K562 (cell line): ENCODE measurements at regions not wholly inside any gene's neighbourhood (a gene's known extent, or its start where the extent isn't known, plus 50 kb on each side); places are given as distances from the start of the nearest gene placed in this dataset.

Experiments used
- ATAC-seq: fragments of 200-7000 bp; cut with Tn5 transposase; 3 replicates; pipeline ENCODE4 v1.9.1; 2020; ENCODE audit warnings: moderate library complexity
- BruUV-seq: library from RNA; stranded (reverse); fragments of 400-500 nt; replicated peaks from 2 replicates; lab custom pipeline; 2021; lab: Mats Ljungman, UMichigan
- CTCF ChIA-PET: fragments of 300-600 bp; formaldehyde crosslinking; extraction: SDS; loops from one replicate; lab custom pipeline; 2021; ENCODE audit warnings: low intra/inter-chr PET ratio; lab: Yijun Ruan, JAX
- POLR2A ChIA-PET: fragments of 300-600, 350-650 bp; sonication (Branson Sonifier 250); formaldehyde crosslinking; extraction: SDS; loops from one replicate; lab custom pipeline; 2021; ENCODE audit warnings: antibody characterized with exemption, inconsistent platforms; lab: Yijun Ruan, JAX
- DNase-seq, 4 experiments: peaks; one replicate each; pipeline versions ENCODE4 v3.0.0 to v3.0.0-alpha.2; 2011 to 2018; ENCODE audit warnings: low spot score in 3 of 4, mixed read lengths in 3 of 4; ENCODE audit errors: extremely low read depth in 1 of 4
- FAIRE-seq: peaks from 2 replicates; lab custom pipeline; 2011; peaks lifted over from hg19 to GRCh38; lab: Jason Lieb, UNC
- H2AFZ ChIP-seq: 2 replicates; pipeline ENCODE4 v1.6.0; 2011; ENCODE audit warnings: low read depth, low read length, control low read depth, inconsistent platforms
- H3K27ac ChIP-seq: fragments of 200-600 bp; 3 replicates; pipeline ENCODE4 v1.8.0; 2011; ENCODE audit warnings: low read depth, mild to moderate bottlenecking, control low read depth, inconsistent platforms, low read length, moderate library complexity, mixed read lengths; ENCODE audit errors: extremely low read depth
- H3K27me3 ChIP-seq, 2 experiments: fragments of 300-600 bp in 1 of 2; 2 replicates in 1 of 2; 3 replicates in 1 of 2; pipeline versions ENCODE4 v1.6.0 to v1.8.0; 2011; ENCODE audit warnings: inconsistent platforms in 2 of 2, low read length in 2 of 2, mild to moderate bottlenecking in 1 of 2, mixed read lengths in 1 of 2, moderate library complexity in 1 of 2; ENCODE audit not compliant: control insufficient read depth in 2 of 2, insufficient read depth in 2 of 2
- H3K36me3 ChIP-seq: fragments of 300-600 bp; 3 replicates; pipeline ENCODE4 v1.8.0; 2011; ENCODE audit warnings: mild to moderate bottlenecking, low read length, inconsistent platforms; ENCODE audit not compliant: control insufficient read depth, insufficient read depth
- H3K4me1 ChIP-seq, 2 experiments: fragments of 200-600 bp in 1 of 2; replicated peaks in 1 of 2; 2 replicates in 1 of 2; 3 replicates in 1 of 2; pipeline versions ENCODE4 v1.5.1 to v1.8.0; 2011; ENCODE audit warnings: inconsistent platforms in 2 of 2, low read length in 2 of 2, mild to moderate bottlenecking in 1 of 2, mixed read lengths in 1 of 2, moderate library complexity in 1 of 2; ENCODE audit not compliant: control insufficient read depth in 2 of 2, insufficient read depth in 2 of 2
- H3K4me2 ChIP-seq: 2 replicates; pipeline ENCODE4 v1.6.1; 2011; ENCODE audit warnings: low read length, control low read depth, inconsistent platforms, mixed read lengths; ENCODE audit not compliant: insufficient read depth
- H3K4me3 ChIP-seq: fragments of 200-600 bp; sonication (generic), shearing (Covaris generic); 2 replicates; pipeline ENCODE4 v1.5.1; 2016; ENCODE audit warnings: control low read depth, inconsistent platforms
- H3K79me2 ChIP-seq: fragments of 200-600 bp; 3 replicates; pipeline ENCODE4 v1.8.0; 2011; ENCODE audit warnings: low read length, inconsistent platforms; ENCODE audit not compliant: control insufficient read depth, insufficient read depth
- H3K9ac ChIP-seq, 2 experiments: 2 replicates each; pipeline versions ENCODE4 v1.6.0 to v1.6.1; 2011; ENCODE audit warnings: low read depth in 2 of 2, low read length in 2 of 2, control low read depth in 1 of 2, inconsistent platforms in 1 of 2, mild to moderate bottlenecking in 1 of 2, mixed read lengths in 1 of 2; ENCODE audit not compliant: insufficient read depth in 1 of 2
- H3K9me1 ChIP-seq: one replicate; pipeline ENCODE4 v1.6.0; 2011; ENCODE audit warnings: inconsistent platforms, mild to moderate bottlenecking, low read length, moderate library complexity; ENCODE audit not compliant: control insufficient read depth, insufficient read depth
- H3K9me3 ChIP-seq: replicated peaks from 2 replicates; pipeline ENCODE4 v1.5.1; 2011; ENCODE audit warnings: low read depth, low read length, inconsistent platforms; ENCODE audit not compliant: control insufficient read depth, insufficient read depth
- H4K20me1 ChIP-seq: replicated peaks from 2 replicates; pipeline ENCODE4 v1.6.1; 2011; ENCODE audit warnings: low read length, inconsistent platforms, mixed read lengths; ENCODE audit not compliant: control insufficient read depth, insufficient read depth
- DACH1 ChIP-seq: fragments of 450-650 bp; IDR thresholded peaks from 2 replicates; pipeline ENCODE4 v1.6.1; 2018; ENCODE audit not compliant: partially characterized antibody
- ILF3 ChIP-seq: fragments of 450-650 bp; IDR thresholded peaks from 2 replicates; pipeline ENCODE4 v1.6.1; 2018; ENCODE audit warnings: antibody characterized with exemption, mild to moderate bottlenecking, moderate library complexity, borderline replicate concordance
- MYNN ChIP-seq, 2 experiments: sonication (generic); formaldehyde crosslinking in 1 of 2; IDR thresholded peaks; 2 replicates each; pipeline versions ENCODE4 v1.5.0 to v1.6.1; 2016 to 2020; ENCODE audit warnings: antibody characterized with exemption in 1 of 2, missing genetic modification reagents in 1 of 2
- NCOA1 ChIP-seq: fragments of 450-650 bp; IDR thresholded peaks from 2 replicates; pipeline ENCODE4 v1.6.1; 2016; ENCODE audit warnings: low read depth
- NR3C1 ChIP-seq: sonication (generic); formaldehyde crosslinking; IDR thresholded peaks from 2 replicates; pipeline ENCODE4 v1.8.1; 2022; ENCODE audit warnings: missing genetic modification reagents
- RAD51 ChIP-seq: fragments of 450-650 bp; IDR thresholded peaks from 2 replicates; pipeline ENCODE4 v1.7.1; 2016; ENCODE audit warnings: low read depth, mild to moderate bottlenecking, borderline replicate concordance
- SNRNP70 ChIP-seq: fragments of 200-400 bp; formaldehyde crosslinking; optimal IDR thresholded peaks from 2 replicates; pipeline ENCODE3; 2017; ENCODE audit warnings: low read depth, low read length
- WGBS: fragments of 100-300 bp; shearing (Covaris generic); methylation state at CpG from one replicate; pipeline ENCODE4 v1.1.6; 2016; ENCODE audit warnings: low coverage, mixed read lengths; ENCODE audit not compliant: insufficient coverage; ENCODE audit errors: missing lambda C conversion rate; 5-methylcytosine and 5-hydroxymethylcytosine counted together
- in situ Hi-C: fragments of 300-500 bp; cut with MboI; formaldehyde crosslinking; loops from 4 replicates; pipeline ENCODE4 v1.15.0; 2018; ENCODE audit warnings: inconsistent platforms, mixed read lengths
- intact Hi-C: fragments of 100-400 bp; cut with micrococcal nuclease; formaldehyde crosslinking; loops from 2 replicates; pipeline ENCODE4 v1.14.2; 2022

- WGBS: 0% methylated on average over 2 of the region's 2 CpGs
- DNase-seq (no peak), FAIRE-seq (no peak), ATAC-seq (no peak)
- Histone ChIP-seq H3K79me2 (no peaks in the 10 kb centered on the region), H3K36me3 (no peaks in the 10 kb centered on the region), H4K20me1 (no peaks in the 10 kb centered on the region), H3K27ac (no peak overlapping the region), H3K4me3 (no peak overlapping the region), H3K4me2 (no peak overlapping the region), H3K9me1 (no peaks in the 10 kb centered on the region), H3K4me1 (no peaks in the 10 kb centered on the region; a peak in 1 of 5 replicates), H2AFZ (no peak overlapping the region), H3K9me3 (no peaks in the 10 kb centered on the region), H3K9ac (no peak overlapping the region), H3K27me3 (peaks cover 0 to 4% of the 10 kb centered on the region in 2 experiments; a peak in 1 of 5 replicates)
- ChIA-PET CTCF (no interaction called here), POLR2A (no interaction called here)
- intact Hi-C loops: no loop called here
- TF ChIP-seq NR3C1 (no peak), DACH1 (no peak)
- BruUV-seq: no TSS peak
- in situ Hi-C loops: no loop called here
Measured at GRCh38 chr20:4299773-4300172, 50.7 kb upstream of the ADRA1D start.

GRCh38 chr20:4299216-4299615 lies 50.1 kb upstream of the ADRA1D start:
- CTCF ChIA-PET: no interaction called here
- H3K4me2 ChIP-seq: no peak overlapping the region
- TF ChIP-seq RAD51 (no peak), ILF3 (no peak), SNRNP70 (no peak), MYNN (IDR thresholded peaks at IDR 0.05) (no peak), MYNN (CRISPR knock-in tag; IDR thresholded peaks at IDR 0.05) (no peak), DACH1 (no peak), NCOA1 (no peak)
- TF ChIP-seq, all 486 proteins: peak for 0
- Histone ChIP-seq H3K27me3 (peaks cover 0 to 4% of the 10 kb centered on the region in 2 experiments; a peak in 1 of 5 replicates), H3K4me1 (no peaks in the 10 kb centered on the region; a peak in 1 of 5 replicates), H3K36me3 (no peaks in the 10 kb centered on the region), H3K27ac (no peak overlapping the region), H2AFZ (no peak overlapping the region), H3K9ac (no peak overlapping the region), H3K79me2 (no peaks in the 10 kb centered on the region), H3K9me1 (no peaks in the 10 kb centered on the region), H3K4me3 (no peak overlapping the region), H3K9me3 (no peaks in the 10 kb centered on the region), H4K20me1 (no peaks in the 10 kb centered on the region)
- ATAC-seq (no peak), FAIRE-seq (no peak), DNase-seq (no peak)
- no TSS peak for BruUV-seq
- in situ Hi-C loops: no loop called here
- 0% methylated on average over 1 of the region's 1 CpG for WGBS
- intact Hi-C loops: no loop called here
- POLR2A ChIA-PET: no interaction called here
